Choroid plexus epithelial cell (primary cell): ENCODE measurements at regions not wholly inside any gene's neighbourhood (a gene's known extent, or its start where the extent isn't known, plus 50 kb on each side); places are given as distances from the start of the nearest gene placed in this dataset.

Experiments
- DNase-seq: peaks from one replicate; pipeline ENCODE4 v3.0.0-alpha.2; 2010; ENCODE audit warnings: low read depth
- H3K4me3 ChIP-seq: 2 replicates; pipeline ENCODE4 v1.5.1; 2011; ENCODE audit warnings: low read depth, mild to moderate bottlenecking, control low read depth, low read length, moderate library complexity
- TF ChIP-seq, protein P1 (sequence below): conservative IDR thresholded peaks from 2 replicates; pipeline ENCODE4 v1.5.1; 2011; ENCODE audit warnings: low read depth, mild to moderate bottlenecking, control low read depth, inconsistent platforms, low read length, moderate library complexity

DNA sequence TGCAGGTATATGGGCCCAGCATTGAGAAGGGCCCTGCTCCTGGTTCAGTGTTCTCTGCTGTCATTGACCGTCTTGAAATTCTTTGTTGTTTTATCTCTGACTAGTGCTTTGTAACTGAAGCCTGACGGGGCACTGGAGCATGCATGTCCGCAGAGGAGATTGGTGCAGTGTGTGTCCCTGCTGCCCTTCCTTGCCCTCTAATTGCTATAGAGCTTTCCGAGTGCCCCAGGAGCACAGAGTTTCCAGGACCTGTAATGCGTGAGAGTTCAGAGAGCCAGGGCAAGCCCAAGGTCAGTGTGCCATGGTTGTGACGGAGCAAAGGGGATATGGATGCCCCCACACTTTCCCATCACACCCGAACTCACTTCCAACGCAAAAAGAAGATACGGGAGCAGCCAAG lies 174.3 kb upstream of the UBE3A start:
- TF ChIP-seq, protein P1, sequence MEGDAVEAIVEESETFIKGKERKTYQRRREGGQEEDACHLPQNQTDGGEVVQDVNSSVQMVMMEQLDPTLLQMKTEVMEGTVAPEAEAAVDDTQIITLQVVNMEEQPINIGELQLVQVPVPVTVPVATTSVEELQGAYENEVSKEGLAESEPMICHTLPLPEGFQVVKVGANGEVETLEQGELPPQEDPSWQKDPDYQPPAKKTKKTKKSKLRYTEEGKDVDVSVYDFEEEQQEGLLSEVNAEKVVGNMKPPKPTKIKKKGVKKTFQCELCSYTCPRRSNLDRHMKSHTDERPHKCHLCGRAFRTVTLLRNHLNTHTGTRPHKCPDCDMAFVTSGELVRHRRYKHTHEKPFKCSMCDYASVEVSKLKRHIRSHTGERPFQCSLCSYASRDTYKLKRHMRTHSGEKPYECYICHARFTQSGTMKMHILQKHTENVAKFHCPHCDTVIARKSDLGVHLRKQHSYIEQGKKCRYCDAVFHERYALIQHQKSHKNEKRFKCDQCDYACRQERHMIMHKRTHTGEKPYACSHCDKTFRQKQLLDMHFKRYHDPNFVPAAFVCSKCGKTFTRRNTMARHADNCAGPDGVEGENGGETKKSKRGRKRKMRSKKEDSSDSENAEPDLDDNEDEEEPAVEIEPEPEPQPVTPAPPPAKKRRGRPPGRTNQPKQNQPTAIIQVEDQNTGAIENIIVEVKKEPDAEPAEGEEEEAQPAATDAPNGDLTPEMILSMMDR = no peak
- DNase-seq = no peak
- H3K4me3 ChIP-seq = no peak overlapping the region

GRCh38 chr15:25611603-25612002 lies 172.8 kb upstream of the UBE3A start:
- no peak for DNase-seq
- TF ChIP-seq, protein P1 = no peak
- no peak overlapping the region for H3K4me3 ChIP-seq

GRCh38 chr15:25609371-25609770 lies 170.5 kb upstream of the UBE3A start:
- TF ChIP-seq, protein P1 = no peak

DNA sequence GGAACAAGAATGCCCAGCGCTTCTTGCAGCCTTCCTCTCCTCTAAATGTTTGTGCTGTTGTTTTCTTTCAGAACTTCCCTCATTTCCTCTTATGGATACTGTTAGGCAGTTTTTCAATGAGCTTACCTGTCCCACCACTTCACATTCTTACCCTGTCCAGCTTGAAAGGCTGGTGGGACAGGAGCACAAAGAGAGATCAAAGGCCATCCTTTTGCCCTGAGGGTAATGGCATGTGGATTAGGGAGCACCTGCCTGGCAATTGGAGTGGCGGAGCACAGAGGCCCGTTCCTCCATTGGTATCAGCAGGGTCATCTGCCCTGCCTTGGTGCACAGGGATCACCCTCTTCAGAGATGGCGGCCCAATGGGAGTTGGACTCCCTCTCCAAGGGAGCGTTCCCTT lies 170.1 kb upstream of the UBE3A start:
- TF ChIP-seq, protein P1 = no peak
- no peak for DNase-seq
- H3K4me3 ChIP-seq = no peak overlapping the region

More at GRCh38 chr15:25609371-25609770, 170.5 kb upstream of the UBE3A start:
- DNase-seq = no peak
- H3K4me3 ChIP-seq = no peak overlapping the region

DNA sequence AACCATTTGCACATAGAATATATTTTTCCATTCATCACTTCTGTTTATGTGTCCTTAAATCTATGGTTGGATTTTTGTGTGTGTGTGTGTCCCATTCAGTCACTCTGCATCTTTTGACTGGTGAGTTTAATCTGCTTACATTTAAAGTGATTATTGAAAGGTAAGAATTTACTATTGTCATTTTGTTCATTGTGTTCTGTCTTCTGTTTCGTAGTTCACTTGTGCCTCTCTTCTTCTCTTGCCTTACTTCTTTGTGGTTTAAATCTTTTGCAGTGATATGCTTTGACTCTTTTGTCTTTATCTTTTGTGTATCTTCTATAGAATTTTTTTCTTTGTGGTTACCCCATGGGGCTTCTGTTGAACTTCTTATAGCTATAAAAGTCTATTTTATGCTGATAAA lies 166.3 kb upstream of the UBE3A start:
- DNase-seq = no peak
- H3K4me3 ChIP-seq = no peak overlapping the region
- TF ChIP-seq, protein P1 = no peak

- TF ChIP-seq, protein P1 = no peak
- no peak for DNase-seq
- no peak overlapping the region for H3K4me3 ChIP-seq
Measured at GRCh38 chr15:25600751-25601150, 161.9 kb upstream of the UBE3A start.

- TF ChIP-seq, protein P1 = no peak
- DNase-seq = no peak
- H3K4me3 ChIP-seq = no peak overlapping the region
Measured at GRCh38 chr15:25597571-25597970, 158.7 kb upstream of the UBE3A start.
